ENCODE measurements at regions not wholly inside any gene's neighbourhood (a gene's known extent, or its start where the extent isn't known, plus 50 kb on each side); places are given as distances from the start of the nearest gene placed in this dataset.
"Not testable (repeated sequence)": the region's sequence is repeated elsewhere in the genome, so short reads cannot be mapped to it uniquely, and the experiment has no call there.

- WGBS, 3 donors, result 83 to 91% (median 84%) methylated on average over 2 of the region's 2 CpGs
- no peak overlapping the region for H3K27ac ChIP-seq
- no peaks in the 10 kb centered on the region for H3K36me3 ChIP-seq
- no peak for DNase-seq
- no peaks in the 10 kb centered on the region for H3K27me3 ChIP-seq
- TF ChIP-seq POLR2A (IDR thresholded peaks at IDR 0.05) (no peak), EP300 (IDR thresholded peaks at IDR 0.05) (no peak), CTCF (IDR thresholded peaks at IDR 0.05) (no peak)
- H3K4me1 ChIP-seq (ENCODE audit: insufficient read depth), result no peaks in the 10 kb centered on the region
- H3K9me3 ChIP-seq, result no peaks in the 10 kb centered on the region
- no peak overlapping the region for H3K4me3 ChIP-seq
- intact Hi-C loops (cut with DNase I), result no loop called here
Observed at GRCh38 chr4:126411047-126411446, 1096.3 kb downstream of the FAT4 start.

- H3K4me3 ChIP-seq; H3K9me3 ChIP-seq; H3K36me3 ChIP-seq; H3K27ac ChIP-seq; intact Hi-C loops (cut with DNase I); H3K27me3 ChIP-seq; DNase-seq; H3K4me1 ChIP-seq (ENCODE audit: insufficient read depth): not testable (repeated sequence)
- 94 to 100% (median 98%) methylated on average over 1 of the region's 1 CpG for WGBS, 3 donors
Observed at GRCh38 chr4:126412310-126412709, 1097.6 kb downstream of the FAT4 start.

GRCh38 chr4:126414741-126415140, 1100.0 kb downstream of the FAT4 start:
- no peak for DNase-seq
- 77 to 82% (median 79%) methylated on average over 3 of the region's 3 CpGs for WGBS, 3 donors
- H3K4me1 ChIP-seq (ENCODE audit: insufficient read depth), result no peaks in the 10 kb centered on the region
- TF ChIP-seq EP300 (IDR thresholded peaks at IDR 0.05) (no peak), POLR2A (IDR thresholded peaks at IDR 0.05) (no peak), CTCF (IDR thresholded peaks at IDR 0.05) (no peak)
- no peaks in the 10 kb centered on the region for H3K27me3 ChIP-seq
- H3K9me3 ChIP-seq, result no peaks in the 10 kb centered on the region
- H3K36me3 ChIP-seq, result no peaks in the 10 kb centered on the region
- no peak overlapping the region for H3K27ac ChIP-seq
- intact Hi-C loops (cut with DNase I), result no loop called here
- no peak overlapping the region for H3K4me3 ChIP-seq

GRCh38 chr4:126419266-126419665, 1104.5 kb downstream of the FAT4 start:
- DNase-seq, result no peak
- no peak overlapping the region for H3K4me3 ChIP-seq
- H3K27ac ChIP-seq, result no peak overlapping the region
- H3K27me3 ChIP-seq, result no peaks in the 10 kb centered on the region
- intact Hi-C loops (cut with DNase I), result no loop called here
- H3K9me3 ChIP-seq, result no peaks in the 10 kb centered on the region
- TF ChIP-seq CTCF (IDR thresholded peaks at IDR 0.05) (no peak), EP300 (IDR thresholded peaks at IDR 0.05) (no peak), POLR2A (IDR thresholded peaks at IDR 0.05) (no peak)
- no peaks in the 10 kb centered on the region for H3K4me1 ChIP-seq (ENCODE audit: insufficient read depth)
- H3K36me3 ChIP-seq, result no peaks in the 10 kb centered on the region

GRCh38 chr4:126427853-126428252, 1113.1 kb downstream of the FAT4 start:
- H3K4me3 ChIP-seq, result no peak overlapping the region
- no peaks in the 10 kb centered on the region for H3K9me3 ChIP-seq
- H3K4me1 ChIP-seq (ENCODE audit: insufficient read depth), result no peaks in the 10 kb centered on the region
- no peaks in the 10 kb centered on the region for H3K36me3 ChIP-seq
- WGBS, 3 donors, result 49 to 66% (median 63%) methylated on average over 4 of the region's 4 CpGs
- H3K27ac ChIP-seq, result no peak overlapping the region
- TF ChIP-seq EP300 (IDR thresholded peaks at IDR 0.05), result no peak
- no peak for TF ChIP-seq CTCF (IDR thresholded peaks at IDR 0.05)
- no peaks in the 10 kb centered on the region for H3K27me3 ChIP-seq
- intact Hi-C loops (cut with DNase I), result no loop called here
- no peak for DNase-seq
